ENCODE measurements at regions not wholly inside any gene's neighbourhood (a gene's known extent, or its start where the extent isn't known, plus 50 kb on each side); places are given as distances from the start of the nearest gene placed in this dataset.

- Histone ChIP-seq H3K79me2 (ENCODE audit: control insufficient read depth, insufficient read depth, low read length) (no peaks in the 10 kb centered on the region), H3K4me1 (ENCODE audit: control insufficient read depth in 2 of 2, insufficient read depth in 2 of 2, low read length in 2 of 2) (peaks cover 10 to 13% of the 10 kb centered on the region in 2 donors), H3K9me3 (ENCODE audit: control extremely low read depth in 1 of 3, control insufficient read depth in 2 of 3, insufficient read depth in 1 of 3, low read length in 2 of 3) (peaks cover 0 to 4% (median 4%) of the 10 kb centered on the region in 3 donors), H3K4me2 (replicated peaks; ENCODE audit: low read depth, low read length, poor library complexity, severe bottlenecking) (peak overlapping the region; percentile 10), H3K27me3 (replicated peaks in 1 of 4; ENCODE audit: control extremely low read depth in 1 of 4, control insufficient read depth in 3 of 4, insufficient read depth in 4 of 4, low read length in 3 of 4) (no peaks in the 10 kb centered on the region), H2AFZ (ENCODE audit: insufficient read depth, low read depth, low read length, poor library complexity, severe bottlenecking) (no peak overlapping the region), H3K4me3 (ENCODE audit: control extremely low read depth in 1 of 5, extremely low read depth in 1 of 5, insufficient read depth in 1 of 5, low read depth in 2 of 5, low read length in 4 of 5) (no peak overlapping the region), H4K20me1 (ENCODE audit: control insufficient read depth, insufficient read depth, low read length, poor library complexity, severe bottlenecking) (no peaks in the 10 kb centered on the region), H3K27ac (ENCODE audit: low read length in 2 of 2) (no peak overlapping the region), H3K9ac (ENCODE audit: low read length) (no peak overlapping the region), H3K36me3 (replicated peaks in 1 of 2; ENCODE audit: control extremely low read depth in 1 of 2, control insufficient read depth in 1 of 2, extremely low read depth in 1 of 2, insufficient read depth in 2 of 2, low read length in 1 of 2) (no peaks in the 10 kb centered on the region)
- Mint-ChIP-seq H3K27ac (no peak overlapping the region), H3K4me1 (peaks cover 17% of the 10 kb centered on the region), H3K27me3 (peaks cover 5% of the 10 kb centered on the region), H3K4me3 (no peak overlapping the region), H3K9me3 (ENCODE audit: insufficient read depth) (no peaks in the 10 kb centered on the region)
- TF ChIP-seq EZH2 (IDR thresholded peaks at IDR 0.05; ENCODE audit: borderline replicate concordance, insufficient read depth, low read depth, low read length, poor library complexity, severe bottlenecking) (no peak), CTCF (IDR thresholded peaks at IDR 0.05) (no peak)
- ChIA-PET CTCF (no interaction called here), POLR2A (no interaction called here)
- 43% methylated on average over 4 of the region's 4 CpGs for WGBS (ENCODE audit: insufficient coverage)
- no peak for DNase-seq
- no peak for ATAC-seq (ENCODE audit: low read depth)
- intact Hi-C loops (cut with micrococcal nuclease): no loop called here
These were observed 623.0 kb downstream of the BCL11A start for GRCh38 chr2:59930430-59930829.

- ChIA-PET POLR2A (no interaction called here), CTCF (no interaction called here)
- H3K79me2 ChIP-seq (ENCODE audit: control insufficient read depth, insufficient read depth, low read length): no peaks in the 10 kb centered on the region
- H3K4me1 ChIP-seq (ENCODE audit: control insufficient read depth in 2 of 2, insufficient read depth in 2 of 2, low read length in 2 of 2): peaks cover 10 to 13% of the 10 kb centered on the region in 2 donors
- no peak overlapping the region for H2AFZ ChIP-seq (ENCODE audit: insufficient read depth, low read depth, low read length, poor library complexity, severe bottlenecking)
- H3K4me3 ChIP-seq (ENCODE audit: control extremely low read depth in 1 of 5, extremely low read depth in 1 of 5, insufficient read depth in 1 of 5, low read depth in 2 of 5, low read length in 4 of 5): no peak overlapping the region
- no peaks in the 10 kb centered on the region for H3K9me3 Mint-ChIP-seq (ENCODE audit: insufficient read depth)
- intact Hi-C loops (cut with micrococcal nuclease): no loop called here
- no peak overlapping the region for H3K4me2 ChIP-seq (replicated peaks; ENCODE audit: low read depth, low read length, poor library complexity, severe bottlenecking)
- no peak for ATAC-seq (ENCODE audit: low read depth)
- no peaks in the 10 kb centered on the region for H4K20me1 ChIP-seq (ENCODE audit: control insufficient read depth, insufficient read depth, low read length, poor library complexity, severe bottlenecking)
- H3K27me3 Mint-ChIP-seq: peaks cover 11% of the 10 kb centered on the region
- H3K9me3 ChIP-seq (ENCODE audit: control extremely low read depth in 1 of 3, control insufficient read depth in 2 of 3, insufficient read depth in 1 of 3, low read length in 2 of 3): peaks cover 0 to 2% (median 0%) of the 10 kb centered on the region in 3 donors
- H3K27me3 ChIP-seq (replicated peaks in 1 of 4; ENCODE audit: control extremely low read depth in 1 of 4, control insufficient read depth in 3 of 4, insufficient read depth in 4 of 4, low read length in 3 of 4): no peaks in the 10 kb centered on the region
- peaks cover 17% of the 10 kb centered on the region for H3K4me1 Mint-ChIP-seq
- TF ChIP-seq CTCF (IDR thresholded peaks at IDR 0.05) (no peak), EZH2 (IDR thresholded peaks at IDR 0.05; ENCODE audit: borderline replicate concordance, insufficient read depth, low read depth, low read length, poor library complexity, severe bottlenecking) (no peak)
- no peak for DNase-seq
- no peak overlapping the region for H3K27ac Mint-ChIP-seq
- no peak overlapping the region for H3K4me3 Mint-ChIP-seq
- H3K27ac ChIP-seq (ENCODE audit: low read length in 2 of 2): no peak overlapping the region
- no peak overlapping the region for H3K9ac ChIP-seq (ENCODE audit: low read length)
- over 99% methylated on average over 11 of the region's 13 CpGs for WGBS (ENCODE audit: insufficient coverage)
- H3K36me3 ChIP-seq (replicated peaks in 1 of 2; ENCODE audit: control extremely low read depth in 1 of 2, control insufficient read depth in 1 of 2, extremely low read depth in 1 of 2, insufficient read depth in 2 of 2, low read length in 1 of 2): no peaks in the 10 kb centered on the region
These were observed 626.7 kb downstream of the BCL11A start for GRCh38 chr2:59926731-59927130.
